ENCODE measurements at regions not wholly inside any gene's neighbourhood (a gene's known extent, or its start where the extent isn't known, plus 50 kb on each side); places are given as distances from the start of the nearest gene placed in this dataset.

- TF ChIP-seq CTCF (IDR thresholded peaks at IDR 0.05 in 4 of 5, conservative IDR thresholded peaks at IDR 0.05 in 1 of 5) (no peak), POLR2A (IDR thresholded peaks at IDR 0.05) (no peak)
Measured at GRCh38 chr10:78362406-78363022, 328.9 kb downstream of the RPS24 start.

Measured in gastrocnemius medialis (tissue), 4 donors.